Gastroesophageal sphincter (tissue), 4 donors: ENCODE measurements at regions not wholly inside any gene's neighbourhood (a gene's known extent, or its start where the extent isn't known, plus 50 kb on each side); places are given as distances from the start of the nearest gene placed in this dataset.

Experiments used
- ATAC-seq: fragments of 150-250 bp; one replicate; pipeline ENCODE4 v1.9.1; 2016; ENCODE audit warnings: mild to moderate bottlenecking, moderate library complexity
- H3K27ac ChIP-seq, 4 donors: fragments of 200-600 bp; sonication (generic) in 3 of 4; 1 replicate in 3 of 4; 2 replicates in 1 of 4; pipeline ENCODE4 v1.5.1; 2016 to 2019
- H3K27me3 ChIP-seq: fragments of 200-600 bp; sonication (generic); one replicate; pipeline ENCODE4 v1.5.1; 2019
- H3K36me3 ChIP-seq, 2 donors: fragments of 200-600 bp; sonication (generic); one replicate each; pipeline ENCODE4 v1.5.1; 2019; ENCODE audit warnings: control low read depth in 1 of 2
- H3K4me1 ChIP-seq, 3 donors: fragments of 200-600 bp; sonication (generic); 1 replicate in 2 of 3; 2 replicates in 1 of 3; pipeline ENCODE4 v1.5.1; 2016 to 2019; ENCODE audit warnings: control low read depth in 2 of 3
- H3K4me3 ChIP-seq, 2 donors: fragments of 200-600 bp; sonication (generic); one replicate each; pipeline ENCODE4 v1.5.1; 2019; ENCODE audit warnings: mild to moderate bottlenecking in 1 of 2, moderate library complexity in 1 of 2
- H3K9me3 ChIP-seq, 3 donors: fragments of 200-600 bp; sonication (generic); one replicate each; pipeline ENCODE4 v1.5.1; 2017 to 2019; ENCODE audit warnings: control low read depth in 2 of 3
- CTCF ChIP-seq, 4 experiments: fragments of 200-600 bp in 2 of 4; fragments of 450-650 bp in 2 of 4; sonication (generic) in 1 of 4; IDR thresholded peaks; one replicate each; pipeline ENCODE4 v1.5.1; 2017 to 2019; ENCODE audit warnings: antibody characterized with exemption in 4 of 4, mild to moderate bottlenecking in 2 of 4, moderate library complexity in 2 of 4
- EP300 ChIP-seq: sonication (generic); formaldehyde crosslinking; IDR thresholded peaks from one replicate; pipeline ENCODE4 v1.6.1; 2017; ENCODE audit warnings: antibody characterized with exemption, mild to moderate bottlenecking
- POLR2A ChIP-seq, 2 donors: fragments of 450-650 bp; IDR thresholded peaks; one replicate each; pipeline ENCODE4 v1.6.1; 2017; ENCODE audit warnings: antibody characterized with exemption in 2 of 2, mild to moderate bottlenecking in 2 of 2, moderate library complexity in 1 of 2
- POLR2AphosphoS5 ChIP-seq: sonication (generic); formaldehyde crosslinking; IDR thresholded peaks from one replicate; pipeline ENCODE4 v1.6.1; 2017; ENCODE audit warnings: antibody characterized with exemption
- WGBS, 2 donors: methylation state at CpG; one replicate each; pipeline ENCODE4 v1.1.5; 2018; ENCODE audit warnings: low coverage in 1 of 2; 5-methylcytosine and 5-hydroxymethylcytosine counted together

- Histone ChIP-seq H3K27ac (no peak overlapping the region), H3K27me3 (no peaks in the 10 kb centered on the region), H3K9me3 (no peaks in the 10 kb centered on the region), H3K4me1 (no peaks in the 10 kb centered on the region), H3K4me3 (no peak overlapping the region), H3K36me3 (no peaks in the 10 kb centered on the region)
- no peak for ATAC-seq
- TF ChIP-seq EP300, result no peak
- no peak for TF ChIP-seq POLR2A (IDR thresholded peaks at IDR 0.05)
- TF ChIP-seq POLR2AphosphoS5, result no peak
These were observed 426.4 kb downstream of the ACTR3B start for GRCh38 chr7:153185936-153186335.

- H3K27me3 ChIP-seq, result no peaks in the 10 kb centered on the region
- no peak overlapping the region for H3K27ac ChIP-seq
- H3K4me1 ChIP-seq, result peaks cover 0 to 4% (median 0%) of the 10 kb centered on the region in 3 donors
- no peak for TF ChIP-seq CTCF (IDR thresholded peaks at IDR 0.05)
- no peak for TF ChIP-seq POLR2A (IDR thresholded peaks at IDR 0.05)
- no peak for TF ChIP-seq POLR2AphosphoS5
- TF ChIP-seq EP300, result no peak
- H3K4me3 ChIP-seq, result no peak overlapping the region
- no peaks in the 10 kb centered on the region for H3K36me3 ChIP-seq
- H3K9me3 ChIP-seq, result no peaks in the 10 kb centered on the region
- no peak for ATAC-seq
- 62 to 72% methylated on average over 3 of the region's 3 CpGs for WGBS, 2 donors
These were observed 428.6 kb downstream of the ACTR3B start for GRCh38 chr7:153188161-153188560.

- no peaks in the 10 kb centered on the region for H3K27me3 ChIP-seq
- WGBS, 2 donors, result 80 to 83% methylated on average over 3 of the region's 3 CpGs
- H3K4me3 ChIP-seq, result no peak overlapping the region
- TF ChIP-seq POLR2AphosphoS5, result no peak
- TF ChIP-seq POLR2A (IDR thresholded peaks at IDR 0.05), result no peak
- TF ChIP-seq EP300, result no peak
- TF ChIP-seq CTCF (IDR thresholded peaks at IDR 0.05), result no peak
- H3K4me1 ChIP-seq, result peaks cover 0 to 8% (median 0%) of the 10 kb centered on the region in 3 donors
- H3K36me3 ChIP-seq, result no peaks in the 10 kb centered on the region
- H3K9me3 ChIP-seq, result no peaks in the 10 kb centered on the region
- no peak for ATAC-seq
- H3K27ac ChIP-seq, result no peak overlapping the region
These were observed 429.1 kb downstream of the ACTR3B start for GRCh38 chr7:153188630-153189029.

GRCh38 chr7:153190452-153190851 is 430.9 kb downstream of the ACTR3B start:
- no peak for ATAC-seq

GRCh38 chr7:153190986-153191385 is 431.4 kb downstream of the ACTR3B start:
- no peak overlapping the region for H3K27ac ChIP-seq
- WGBS, 2 donors, result 80% methylated on average over 1 of the region's 4 CpGs; no CpG with 5 or more reads in 1 of the 2 donors
- peaks cover 0 to 10% (median 0%) of the 10 kb centered on the region in 3 donors for H3K4me1 ChIP-seq
- H3K9me3 ChIP-seq, result no peaks in the 10 kb centered on the region
- ATAC-seq, result no peak
- TF ChIP-seq CTCF (IDR thresholded peaks at IDR 0.05) (no peak), POLR2A (IDR thresholded peaks at IDR 0.05) (no peak), POLR2AphosphoS5 (no peak), EP300 (no peak)
- H3K36me3 ChIP-seq, result no peaks in the 10 kb centered on the region
- no peak overlapping the region for H3K4me3 ChIP-seq
- no peaks in the 10 kb centered on the region for H3K27me3 ChIP-seq

More at GRCh38 chr7:153190452-153190851, 430.9 kb downstream of the ACTR3B start:
- Histone ChIP-seq H3K36me3 (no peaks in the 10 kb centered on the region), H3K27ac (no peak overlapping the region), H3K4me1 (peaks cover 0 to 10% (median 0%) of the 10 kb centered on the region in 3 donors), H3K27me3 (no peaks in the 10 kb centered on the region), H3K9me3 (no peaks in the 10 kb centered on the region), H3K4me3 (no peak overlapping the region)
- 55 to 58% methylated on average over 2 of the region's 3 CpGs for WGBS, 2 donors
- TF ChIP-seq POLR2A (IDR thresholded peaks at IDR 0.05), result no peak
- no peak for TF ChIP-seq CTCF (IDR thresholded peaks at IDR 0.05)
